ENCODE measurements at regions not wholly inside any gene's neighbourhood (a gene's known extent, or its start where the extent isn't known, plus 50 kb on each side); places are given as distances from the start of the nearest gene placed in this dataset.

- TF ChIP-seq, protein P1, sequence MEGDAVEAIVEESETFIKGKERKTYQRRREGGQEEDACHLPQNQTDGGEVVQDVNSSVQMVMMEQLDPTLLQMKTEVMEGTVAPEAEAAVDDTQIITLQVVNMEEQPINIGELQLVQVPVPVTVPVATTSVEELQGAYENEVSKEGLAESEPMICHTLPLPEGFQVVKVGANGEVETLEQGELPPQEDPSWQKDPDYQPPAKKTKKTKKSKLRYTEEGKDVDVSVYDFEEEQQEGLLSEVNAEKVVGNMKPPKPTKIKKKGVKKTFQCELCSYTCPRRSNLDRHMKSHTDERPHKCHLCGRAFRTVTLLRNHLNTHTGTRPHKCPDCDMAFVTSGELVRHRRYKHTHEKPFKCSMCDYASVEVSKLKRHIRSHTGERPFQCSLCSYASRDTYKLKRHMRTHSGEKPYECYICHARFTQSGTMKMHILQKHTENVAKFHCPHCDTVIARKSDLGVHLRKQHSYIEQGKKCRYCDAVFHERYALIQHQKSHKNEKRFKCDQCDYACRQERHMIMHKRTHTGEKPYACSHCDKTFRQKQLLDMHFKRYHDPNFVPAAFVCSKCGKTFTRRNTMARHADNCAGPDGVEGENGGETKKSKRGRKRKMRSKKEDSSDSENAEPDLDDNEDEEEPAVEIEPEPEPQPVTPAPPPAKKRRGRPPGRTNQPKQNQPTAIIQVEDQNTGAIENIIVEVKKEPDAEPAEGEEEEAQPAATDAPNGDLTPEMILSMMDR (optimal IDR thresholded peaks at IDR 0.05 in 1 of 3, IDR thresholded peaks at IDR 0.05 in 1 of 3, conservative IDR thresholded peaks at IDR 0.05 in 1 of 3; ENCODE audit: extremely low read depth in 1 of 3, insufficient read depth in 2 of 3, low read length in 3 of 3) = no peak
- TF ChIP-seq EZH2 (IDR thresholded peaks at IDR 0.05; ENCODE audit: low read length) = no peak
These were observed 625.0 kb downstream of the TMEM182 start for GRCh38 chr2:103386872-103387271.
